OCI-LY1 (cell line): ENCODE measurements at regions not wholly inside any gene's neighbourhood (a gene's known extent, or its start where the extent isn't known, plus 50 kb on each side); places are given as distances from the start of the nearest gene placed in this dataset.

Source experiments
- H2AFZ ChIP-seq: fragments of 200-600 bp; sonication (generic), shearing (Covaris generic); 2 replicates; pipeline ENCODE4 v1.6.0; 2014; ENCODE audit warnings: antibody characterized with exemption, mild to moderate bottlenecking, low read length
- H3F3A ChIP-seq: fragments of 200-600 bp; sonication (generic), shearing (Covaris generic); 2 replicates; pipeline ENCODE4 v1.6.0; 2014; ENCODE audit warnings: mild to moderate bottlenecking, antibody characterized with exemption, low read length, moderate library complexity; ENCODE audit not compliant: insufficient read depth
- H3K27ac ChIP-seq: fragments of 200-600 bp; sonication (generic); 2 replicates; pipeline ENCODE4 v1.5.1; 2014; ENCODE audit warnings: low read length, mixed run types, mild to moderate bottlenecking, low read depth; ENCODE audit not compliant: poor library complexity, severe bottlenecking
- H3K27me3 ChIP-seq: fragments of 200-600 bp; sonication (generic); 2 replicates; pipeline ENCODE4 v1.6.0; 2014; ENCODE audit warnings: antibody characterized with exemption, mild to moderate bottlenecking, low read length, moderate library complexity; ENCODE audit not compliant: insufficient read depth
- H3K36me3 ChIP-seq: fragments of 200-600 bp; sonication (generic); 2 replicates; pipeline ENCODE4 v1.6.1; 2014; ENCODE audit warnings: mild to moderate bottlenecking, antibody characterized with exemption, low read length, moderate library complexity, mixed read lengths; ENCODE audit not compliant: insufficient read depth
- H3K4me1 ChIP-seq: fragments of 200-600 bp; sonication (generic); 2 replicates; pipeline ENCODE4 v1.5.1; 2014; ENCODE audit warnings: mild to moderate bottlenecking, low read length, moderate library complexity; ENCODE audit not compliant: insufficient read depth, severe bottlenecking
- H3K4me2 ChIP-seq: fragments of 200-600 bp; sonication (generic), shearing (Covaris generic); 2 replicates; pipeline ENCODE4 v1.6.1; 2014; ENCODE audit warnings: low read length
- H3K4me3 ChIP-seq: fragments of 200-600 bp; sonication (generic); 2 replicates; pipeline ENCODE4 v1.5.1; 2014; ENCODE audit warnings: low read length, low read depth, mild to moderate bottlenecking, mixed read lengths; ENCODE audit not compliant: poor library complexity, severe bottlenecking
- H3K79me2 ChIP-seq: fragments of 200-600 bp; shearing (Covaris generic); 2 replicates; pipeline ENCODE4 v1.6.1; 2016; ENCODE audit warnings: mixed run types, low read length, mixed read lengths; ENCODE audit not compliant: insufficient read depth
- H3K9ac ChIP-seq: fragments of 200-600 bp; sonication (generic), shearing (Covaris generic); 2 replicates; pipeline ENCODE4 v1.6.1; 2014; ENCODE audit warnings: mild to moderate bottlenecking, low read length, mixed read lengths
- H3K9me2 ChIP-seq: fragments of 200-600 bp; sonication (generic), shearing (Covaris generic); 2 replicates; pipeline ENCODE4 v1.6.1; 2014; ENCODE audit warnings: low read depth, mild to moderate bottlenecking, low read length, mixed read lengths
- H3K9me3 ChIP-seq: fragments of 200-600 bp; shearing (Covaris generic); 2 replicates; pipeline ENCODE4 v1.6.1; 2014; ENCODE audit warnings: low read length, mixed read lengths
- H4K20me1 ChIP-seq: fragments of 200-600 bp; sonication (generic), shearing (Covaris generic); 2 replicates; pipeline ENCODE4 v1.6.0; 2016; ENCODE audit warnings: mild to moderate bottlenecking, low read length; ENCODE audit not compliant: insufficient read depth
- CTCF ChIP-seq: fragments of 200-600 bp; sonication (generic), shearing (Covaris generic); IDR thresholded peaks from 2 replicates; pipeline ENCODE4 v1.5.1; 2017; ENCODE audit warnings: mild to moderate bottlenecking, antibody characterized with exemption, low read length, moderate library complexity, mixed read lengths
- EZH2 ChIP-seq: fragments of 200-600 bp; sonication (generic), shearing (Covaris generic); IDR thresholded peaks from 2 replicates; pipeline ENCODE4 v1.8.0; 2017; ENCODE audit warnings: borderline replicate concordance, mixed run types, mild to moderate bottlenecking, antibody characterized with exemption, low read length, moderate library complexity, mixed read lengths

DNA sequence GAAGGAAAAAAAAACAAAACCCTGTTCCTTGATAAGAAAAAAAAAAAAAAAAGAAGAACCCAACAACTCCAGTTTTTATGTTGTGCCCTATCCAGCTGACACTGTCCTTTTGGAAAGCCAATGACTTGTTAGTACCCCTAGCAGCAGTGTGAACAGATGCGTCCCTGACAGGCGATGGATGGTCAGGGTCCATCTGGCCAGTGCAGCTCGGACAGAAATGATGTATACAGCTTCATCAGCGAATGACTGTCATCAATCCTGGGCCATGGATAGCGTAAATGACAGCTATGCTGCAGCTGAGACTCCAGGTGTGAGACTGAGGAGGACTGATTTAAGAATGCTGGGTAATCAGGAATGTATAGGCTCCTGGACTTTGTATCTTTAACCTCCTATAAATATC is 318.8 kb upstream of the FIGN start:
- no peak overlapping the region for H3K27ac ChIP-seq
- no peaks in the 10 kb centered on the region for H3F3A ChIP-seq
- no peak for TF ChIP-seq EZH2
- no peak for TF ChIP-seq CTCF
- H3K36me3 ChIP-seq = no peaks in the 10 kb centered on the region
- H3K9ac ChIP-seq = no peak overlapping the region
- no peak overlapping the region for H3K4me2 ChIP-seq
- H3K79me2 ChIP-seq = no peaks in the 10 kb centered on the region
- no peak overlapping the region for H2AFZ ChIP-seq
- no peaks in the 10 kb centered on the region for H3K27me3 ChIP-seq
- H3K9me3 ChIP-seq = no peaks in the 10 kb centered on the region
- no peaks in the 10 kb centered on the region for H3K9me2 ChIP-seq
- H3K4me3 ChIP-seq = no peak overlapping the region
- H4K20me1 ChIP-seq = no peaks in the 10 kb centered on the region
- no peaks in the 10 kb centered on the region for H3K4me1 ChIP-seq

DNA sequence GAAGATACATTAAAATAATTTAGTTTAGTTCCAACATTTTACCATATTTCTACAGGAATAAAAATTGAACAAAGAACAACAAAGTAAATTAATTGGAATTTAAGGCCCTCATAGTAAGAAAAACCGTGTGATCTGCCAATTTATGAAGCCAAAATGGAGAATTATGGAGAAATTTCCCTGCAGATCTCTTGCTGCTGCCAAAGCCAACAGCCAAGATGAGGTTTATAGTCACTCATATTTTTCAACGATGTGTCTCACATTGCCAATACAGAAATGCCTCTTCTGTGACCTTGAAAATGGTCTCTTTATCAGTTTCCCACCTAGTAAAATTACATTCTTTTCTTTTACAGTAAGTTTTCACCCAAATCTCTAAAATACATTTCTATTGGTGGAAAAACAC is 317.2 kb upstream of the FIGN start:
- TF ChIP-seq CTCF (no peak), EZH2 (no peak)
- Histone ChIP-seq H3K36me3 (no peaks in the 10 kb centered on the region), H4K20me1 (no peaks in the 10 kb centered on the region), H3K4me2 (no peak overlapping the region), H3K27ac (no peak overlapping the region), H2AFZ (no peak overlapping the region), H3K9me3 (no peaks in the 10 kb centered on the region), H3K79me2 (no peaks in the 10 kb centered on the region), H3K4me1 (no peaks in the 10 kb centered on the region), H3F3A (no peaks in the 10 kb centered on the region), H3K9me2 (no peaks in the 10 kb centered on the region), H3K9ac (no peak overlapping the region), H3K27me3 (no peaks in the 10 kb centered on the region), H3K4me3 (no peak overlapping the region)

DNA sequence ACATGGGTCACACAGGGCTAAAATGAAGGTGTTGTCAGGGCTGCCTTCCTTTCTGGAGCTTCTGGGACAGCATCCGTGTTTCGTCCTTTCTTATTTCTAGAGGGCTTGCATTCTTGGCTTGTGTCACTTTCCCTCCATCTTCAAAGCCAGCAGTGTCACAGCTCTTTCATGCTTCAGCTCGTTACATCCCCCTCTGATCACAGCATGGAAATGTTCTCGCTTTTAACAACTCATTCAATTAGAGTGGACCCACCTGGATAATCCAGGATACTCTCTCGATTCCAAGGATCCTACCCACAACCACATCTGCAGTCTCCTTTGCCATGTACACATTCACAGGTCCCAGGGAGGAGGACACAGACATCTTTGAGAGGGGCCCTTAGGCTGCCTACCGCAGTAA is 316.2 kb upstream of the FIGN start:
- Histone ChIP-seq H3F3A (no peaks in the 10 kb centered on the region), H3K4me3 (no peak overlapping the region), H3K9me2 (no peaks in the 10 kb centered on the region), H3K4me2 (no peak overlapping the region), H3K27ac (no peak overlapping the region), H3K36me3 (no peaks in the 10 kb centered on the region), H4K20me1 (no peaks in the 10 kb centered on the region), H3K4me1 (no peaks in the 10 kb centered on the region), H3K9me3 (no peaks in the 10 kb centered on the region), H3K9ac (no peak overlapping the region), H3K79me2 (no peaks in the 10 kb centered on the region), H2AFZ (no peak overlapping the region), H3K27me3 (no peaks in the 10 kb centered on the region)
- TF ChIP-seq CTCF (no peak), EZH2 (no peak)
